ENCODE measurements at regions not wholly inside any gene's neighbourhood (a gene's known extent, or its start where the extent isn't known, plus 50 kb on each side); places are given as distances from the start of the nearest gene placed in this dataset.

GRCh38 chr5:117539692-117540091 is 965.1 kb upstream of the SEMA6A start:
- TF ChIP-seq TARDBP (IDR thresholded peaks at IDR 0.05) (no peak), FOXA1 (IDR thresholded peaks at IDR 0.05) (no peak)

All from HEK293T (cell line).